HS-27A (cell line): ENCODE measurements at regions not wholly inside any gene's neighbourhood (a gene's known extent, or its start where the extent isn't known, plus 50 kb on each side); places are given as distances from the start of the nearest gene placed in this dataset.
"Not testable (repeated sequence)": the region's sequence is repeated elsewhere in the genome, so short reads cannot be mapped to it uniquely, and the experiment has no call there.

Experiments
- DNase-seq: peaks from one replicate; pipeline ENCODE4 v3.0.0-alpha.2; 2012; ENCODE audit warnings: low read depth, missing footprints

DNA sequence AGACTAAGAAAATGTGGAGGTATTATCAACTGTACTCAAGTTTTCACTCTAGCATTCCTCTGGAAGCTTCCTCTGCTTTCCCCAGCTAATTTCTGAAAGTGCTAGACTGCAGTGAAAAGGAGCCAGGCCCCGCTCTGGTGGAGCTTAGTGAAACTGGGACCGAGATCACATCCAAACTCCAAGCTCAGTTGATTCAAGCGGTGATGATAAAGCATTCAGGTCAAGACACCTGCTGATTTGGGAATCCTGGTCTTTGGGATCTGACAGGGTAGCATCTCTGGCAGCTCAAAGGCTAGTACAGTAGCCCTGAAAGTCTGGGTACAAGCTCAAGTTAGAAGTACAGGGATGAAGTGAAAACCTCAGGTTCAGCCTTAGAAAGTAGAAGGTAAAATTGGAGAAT, 120.2 kb upstream of the CRIM1 start:
- DNase-seq = no peak

GRCh38 chr2:36223259-36223658, 132.3 kb upstream of the CRIM1 start:
- DNase-seq = no peak

- DNase-seq = no peak
Observed at GRCh38 chr2:36222485-36222884, 133.1 kb upstream of the CRIM1 start.

- DNase-seq = no peak
Observed at GRCh38 chr2:36214691-36215090, 140.9 kb upstream of the CRIM1 start.

DNA sequence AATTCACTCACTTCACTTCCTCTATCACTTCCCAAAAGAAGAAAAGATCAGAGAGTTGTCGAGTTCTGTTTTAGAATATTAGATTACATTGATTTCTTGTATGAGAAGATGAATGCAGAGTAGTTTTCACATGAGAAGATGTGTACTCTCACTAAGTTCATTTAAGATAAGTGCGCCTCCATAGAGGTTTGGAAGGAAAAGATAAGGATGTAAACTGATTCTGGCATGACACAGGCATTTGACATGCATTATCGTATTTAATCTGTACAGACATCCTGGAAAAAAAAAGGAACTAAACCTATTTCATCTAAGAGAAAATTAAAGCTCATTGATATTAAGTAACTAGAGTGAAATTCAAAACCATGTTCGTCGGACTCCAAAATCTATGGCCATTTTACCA, 152.2 kb upstream of the CRIM1 start:
- DNase-seq = no peak

DNA sequence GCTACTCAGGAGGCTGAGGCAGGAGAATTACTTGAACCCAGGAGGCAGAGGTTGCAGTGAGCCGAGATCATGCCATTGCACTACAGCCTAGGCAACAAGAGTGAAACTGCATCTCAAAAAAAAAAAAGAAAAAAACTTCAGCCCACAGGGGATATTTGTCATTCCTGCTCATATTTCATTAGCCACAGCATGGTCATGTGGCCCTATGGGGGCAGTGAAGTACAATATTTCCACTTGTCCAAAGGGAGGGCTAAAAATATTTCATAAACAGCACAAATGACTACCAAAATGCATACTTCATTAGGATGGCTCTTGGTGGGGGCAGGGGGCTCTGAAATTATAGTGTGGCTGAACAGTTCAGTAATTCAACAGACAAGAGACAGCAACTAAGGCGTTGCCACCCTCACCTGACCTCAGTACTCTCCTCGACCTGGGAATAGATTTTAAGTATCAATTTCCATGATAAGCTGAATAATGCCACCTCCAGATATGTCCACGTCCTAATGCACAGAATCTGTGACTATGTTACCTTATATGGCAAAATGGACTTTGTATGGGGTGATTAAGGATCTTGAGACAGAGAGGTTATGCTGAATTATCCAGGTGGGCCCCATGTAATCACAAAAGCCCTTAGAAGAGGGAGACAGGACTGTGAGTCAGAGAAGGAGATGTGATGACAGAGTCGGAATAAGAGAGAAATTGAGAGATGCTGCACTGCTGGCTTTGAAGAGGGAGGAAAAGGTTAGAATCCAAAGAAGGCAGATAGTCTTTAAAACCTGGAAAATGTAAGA, 158.2 kb upstream of the CRIM1 start:
- no peak for DNase-seq

GRCh38 chr2:36193680-36194079, 161.9 kb upstream of the CRIM1 start:
- DNase-seq = no peak

GRCh38 chr2:36192983-36193382, 162.6 kb upstream of the CRIM1 start:
- no peak for DNase-seq

- DNase-seq = no peak
Observed at GRCh38 chr2:36190097-36190496, 165.5 kb upstream of the CRIM1 start.

- DNase-seq = no peak
Observed at GRCh38 chr2:36185624-36186023, 170.0 kb upstream of the CRIM1 start.

DNA sequence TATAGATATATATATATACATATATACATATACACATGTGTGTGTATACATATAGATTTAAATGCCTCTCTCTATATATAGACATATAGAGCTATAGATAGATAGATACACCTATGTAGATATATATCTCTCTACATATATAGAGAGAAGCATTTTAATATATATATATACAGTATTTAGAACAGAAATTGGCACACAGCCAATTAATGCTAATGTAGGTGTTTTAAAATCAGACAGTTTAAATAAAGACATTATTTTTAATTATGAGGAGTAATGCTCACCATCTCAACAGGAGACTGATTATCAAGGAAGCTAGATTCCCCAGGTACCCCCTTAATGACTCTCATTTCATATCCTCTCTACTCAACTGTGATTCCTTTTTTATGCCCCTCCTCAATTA, 170.7 kb upstream of the CRIM1 start:
- DNase-seq = no peak

GRCh38 chr2:36180789-36181482, 174.6 kb upstream of the CRIM1 start:
- DNase-seq = not testable (repeated sequence)

DNA sequence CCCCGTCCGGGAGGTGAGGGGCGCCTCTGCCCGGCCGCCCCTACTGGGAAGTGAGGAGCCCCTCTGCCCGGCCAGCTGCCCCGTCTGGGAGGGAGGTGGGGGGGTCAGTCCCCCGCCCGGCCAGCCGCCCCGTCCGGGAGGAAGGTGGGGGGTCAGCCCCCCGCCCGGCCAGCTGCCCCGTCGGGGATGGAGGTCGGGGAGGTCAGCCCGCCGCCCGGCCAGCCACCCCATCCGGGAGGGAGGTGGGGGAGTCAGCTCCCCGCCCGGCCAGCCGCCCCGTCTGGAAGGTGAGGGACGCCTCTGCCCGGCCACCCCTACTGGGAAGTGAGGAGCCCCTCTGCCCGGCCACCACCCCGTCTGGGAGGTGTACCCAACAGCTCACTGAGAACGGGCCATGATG, 175.3 kb upstream of the CRIM1 start:
- DNase-seq = not testable (repeated sequence)

DNA sequence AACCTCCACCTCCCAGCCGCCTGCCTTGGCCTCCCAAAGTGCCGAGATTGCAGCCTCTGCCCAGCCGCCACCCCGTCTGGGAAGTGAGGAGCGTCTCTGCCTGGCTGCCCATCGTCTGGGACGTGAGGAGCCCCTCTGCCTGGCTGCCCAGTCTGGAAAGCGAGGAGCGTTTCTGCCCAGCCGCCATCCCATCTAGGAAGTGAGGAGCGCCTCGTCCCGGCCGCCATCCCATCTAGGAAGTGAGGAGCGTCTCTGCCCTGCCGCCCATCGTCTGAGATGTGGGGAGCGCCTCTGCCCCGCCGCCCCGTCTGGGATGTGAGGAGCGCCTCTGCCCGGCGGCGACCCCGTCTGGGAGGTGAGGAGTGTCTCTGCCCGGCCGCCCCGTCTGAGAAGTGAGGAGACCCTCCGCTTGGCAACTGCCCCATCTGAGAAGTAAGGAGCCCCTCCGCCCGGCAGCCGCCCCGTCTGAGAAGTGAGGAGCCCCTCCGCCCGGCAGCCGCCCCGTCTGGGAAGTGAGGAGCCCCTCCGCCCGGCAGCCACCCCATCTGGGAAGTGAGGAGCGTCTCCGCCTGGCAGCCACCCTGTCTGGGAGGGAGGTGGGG, 175.8 kb upstream of the CRIM1 start:
- not testable (repeated sequence) for DNase-seq

- no peak for DNase-seq
Observed at GRCh38 chr2:36178384-36178783, 177.2 kb upstream of the CRIM1 start.

DNA sequence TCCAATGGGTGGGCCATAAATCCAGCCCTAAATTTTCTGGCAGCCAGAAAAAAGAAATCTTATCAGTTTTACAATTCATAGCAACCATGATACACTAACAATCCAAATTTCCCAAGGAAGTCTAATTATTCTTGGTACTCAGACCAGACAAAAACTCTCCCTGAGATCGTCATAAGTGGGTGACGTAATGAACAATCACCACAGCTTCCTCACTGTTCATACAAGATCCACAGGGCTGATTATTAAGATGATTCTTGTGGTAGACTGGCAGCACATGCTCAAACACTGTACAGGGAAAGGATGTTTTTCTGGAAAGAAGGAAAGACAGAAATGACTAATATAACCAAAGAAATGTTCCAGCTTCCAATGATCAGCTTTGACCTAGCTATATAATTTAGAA, 178.3 kb upstream of the CRIM1 start:
- no peak for DNase-seq

GRCh38 chr2:36174920-36175319, 180.7 kb upstream of the CRIM1 start:
- DNase-seq = no peak

- no peak for DNase-seq
Observed at GRCh38 chr2:36173760-36174404, 181.7 kb upstream of the CRIM1 start.

GRCh38 chr2:36172824-36173223, 182.8 kb upstream of the CRIM1 start:
- DNase-seq = no peak

GRCh38 chr2:36170805-36171204, 184.8 kb upstream of the CRIM1 start:
- no peak for DNase-seq

GRCh38 chr2:36169843-36170242, 185.7 kb upstream of the CRIM1 start:
- DNase-seq = no peak

GRCh38 chr2:36168115-36168514, 187.5 kb upstream of the CRIM1 start:
- no peak for DNase-seq

DNA sequence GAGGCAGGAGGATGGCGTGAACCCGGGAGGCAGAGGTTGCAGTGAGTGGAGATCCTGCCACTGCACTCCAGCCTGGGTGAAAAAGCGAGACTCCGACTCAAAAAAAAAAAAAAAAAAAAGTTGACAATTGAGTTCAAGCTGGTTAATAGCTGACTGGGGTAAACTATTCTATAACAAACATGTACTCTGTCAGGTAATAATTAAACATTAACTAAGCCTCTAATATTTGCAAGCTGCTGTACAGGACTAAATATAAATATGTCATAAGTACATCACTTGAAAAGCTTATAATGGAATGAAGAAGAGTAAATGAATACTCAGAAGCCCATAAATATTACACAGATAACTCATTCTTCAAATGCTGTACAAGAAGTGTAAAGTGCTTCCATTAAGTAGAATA, 190.4 kb upstream of the CRIM1 start:
- DNase-seq = no peak
